ENCODE measurements at regions not wholly inside any gene's neighbourhood (a gene's known extent, or its start where the extent isn't known, plus 50 kb on each side); places are given as distances from the start of the nearest gene placed in this dataset.

- no peak for TF ChIP-seq CTCF (conservative IDR thresholded peaks at IDR 0.05)
- no peak overlapping the region for H3K27ac ChIP-seq
Measured at GRCh38 chr3:194028434-194029004, 107.4 kb upstream of the HES1 start.

GRCh38 chr3:194029846-194030245, 106.1 kb upstream of the HES1 start:
- no peak overlapping the region for H3K27ac ChIP-seq
- TF ChIP-seq CTCF (conservative IDR thresholded peaks at IDR 0.05), result no peak

- TF ChIP-seq CTCF (conservative IDR thresholded peaks at IDR 0.05), result no peak
- H3K27ac ChIP-seq, result no peak overlapping the region
Measured at GRCh38 chr3:194030372-194030771, 105.6 kb upstream of the HES1 start.

GRCh38 chr3:194031349-194031748, 104.6 kb upstream of the HES1 start:
- TF ChIP-seq CTCF (conservative IDR thresholded peaks at IDR 0.05), result no peak
- no peak overlapping the region for H3K27ac ChIP-seq

DNA sequence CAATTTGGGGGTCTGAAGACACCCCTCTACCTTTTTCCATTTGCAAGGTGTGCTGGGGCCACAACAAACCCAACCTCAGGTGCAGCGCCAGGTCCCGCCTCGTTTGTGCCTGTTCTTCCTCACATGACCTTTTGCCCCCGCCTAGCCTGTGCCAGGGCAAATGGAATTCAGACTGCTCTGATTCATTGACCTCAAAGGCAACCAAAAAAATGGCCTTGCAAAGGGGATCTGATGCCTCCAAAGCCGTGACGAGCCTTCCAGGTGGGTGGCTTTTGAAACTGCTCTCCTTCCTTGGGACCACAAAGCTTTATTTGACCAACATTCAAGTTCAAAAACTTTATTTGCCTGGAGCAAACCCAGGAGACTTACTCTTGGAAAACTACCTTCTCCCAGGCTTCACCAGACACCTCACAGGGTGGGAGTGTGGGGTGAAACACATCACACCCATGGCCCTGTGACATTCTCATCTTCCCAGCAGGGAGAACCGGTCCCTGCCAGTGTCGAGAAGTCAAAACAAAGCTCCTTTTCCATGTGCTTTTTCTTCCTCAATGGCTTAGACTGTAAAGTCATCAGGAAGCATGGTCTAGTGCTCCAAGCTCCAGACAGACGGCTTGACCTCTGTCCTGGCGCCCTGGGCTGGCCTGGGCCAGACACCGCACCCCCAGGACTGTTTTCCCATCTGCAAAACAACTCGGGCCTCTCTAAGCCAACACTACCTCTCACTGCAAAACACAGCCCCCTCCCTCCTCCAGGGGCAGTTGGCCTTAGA, 103.9 kb upstream of the HES1 start:
- no peak for TF ChIP-seq CTCF (conservative IDR thresholded peaks at IDR 0.05)
- H3K27ac ChIP-seq, result no peak overlapping the region

- no peak for TF ChIP-seq CTCF (conservative IDR thresholded peaks at IDR 0.05)
Measured at GRCh38 chr3:194032828-194033435, 103.0 kb upstream of the HES1 start.

More at GRCh38 chr3:194032828-194033435, 103.0 kb upstream of the HES1 start:
- no peak overlapping the region for H3K27ac ChIP-seq

All from VCaP (cell line).